Ovary (tissue), 7 donors: ENCODE measurements at regions not wholly inside any gene's neighbourhood (a gene's known extent, or its start where the extent isn't known, plus 50 kb on each side); places are given as distances from the start of the nearest gene placed in this dataset.

Source experiments
- DNase-seq, 5 donors: peaks; one replicate each; pipeline ENCODE4 v3.0.0-alpha.2; 2019 to 2020
- H3K27ac ChIP-seq, 2 donors: fragments of 200-600 bp; one replicate each; pipeline versions ENCODE4 v1.5.1 to v1.8.0; 2019 to 2022
- H3K27me3 ChIP-seq: fragments of 200-600 bp; one replicate; pipeline ENCODE4 v1.8.0; 2022
- H3K36me3 ChIP-seq: fragments of 200-600 bp; sonication (generic); one replicate; pipeline ENCODE4 v1.5.1; 2019
- H3K4me1 ChIP-seq: one replicate; pipeline ENCODE4 v1.8.1; 2013; ENCODE audit warnings: mild to moderate bottlenecking, moderate library complexity; ENCODE audit not compliant: insufficient read depth
- H3K4me3 ChIP-seq: fragments of 200-600 bp; sonication (generic); one replicate; pipeline ENCODE4 v1.5.1; 2017
- H3K9me3 ChIP-seq, 2 donors: fragments of 200-600 bp in 1 of 2; sonication (generic) in 1 of 2; one replicate each; pipeline versions ENCODE4 v1.5.1 to v1.8.1; 2013 to 2019; ENCODE audit warnings: mild to moderate bottlenecking in 1 of 2, moderate library complexity in 1 of 2
- EP300 ChIP-seq: sonication (generic); formaldehyde crosslinking; IDR thresholded peaks from one replicate; pipeline ENCODE4 v1.6.1; 2017; ENCODE audit warnings: antibody characterized with exemption
- POLR2A ChIP-seq: fragments of 450-650 bp; IDR thresholded peaks from one replicate; pipeline ENCODE4 v1.6.1; 2017; ENCODE audit warnings: antibody characterized with exemption, mild to moderate bottlenecking, moderate library complexity
- WGBS, 3 donors: extraction: QIAGEN DNeasy Blood & Tissue Kit in 1 of 3; methylation state at CpG; one replicate each; pipeline versions ENCODE4 v1.1.5 to v1.1.7; 2013 to 2017; 5-methylcytosine and 5-hydroxymethylcytosine counted together
- intact Hi-C, 4 donors: fragments of 100-400 bp; cut with DNase I; formaldehyde crosslinking; loops; one replicate each; pipeline versions ENCODE4 v1.11.0 to v1.15.1; 2022 to 2023
- TF ChIP-seq, protein P1 (sequence below), 3 donors: fragments of 450-650 bp in 2 of 3; fragments of 200-600 bp in 1 of 3; IDR thresholded peaks; one replicate each; pipeline versions ENCODE4 v1.5.1 to v1.8.0; 2016 to 2022; ENCODE audit warnings: antibody characterized with exemption in 3 of 3, mild to moderate bottlenecking in 1 of 3
- donor health status: DM: no; HTN: no; CAD: no; lungs with moderate emphysema.
- donor health status: DM: no; HTN: no; CAD: no.
- donor health status: Bipolar disorder and iron deficiency.
- donor health status: DM: no; HTN: no; CAD: no.
- donor health status: DM: yes; HTN: yes; CAD: no.

DNA sequence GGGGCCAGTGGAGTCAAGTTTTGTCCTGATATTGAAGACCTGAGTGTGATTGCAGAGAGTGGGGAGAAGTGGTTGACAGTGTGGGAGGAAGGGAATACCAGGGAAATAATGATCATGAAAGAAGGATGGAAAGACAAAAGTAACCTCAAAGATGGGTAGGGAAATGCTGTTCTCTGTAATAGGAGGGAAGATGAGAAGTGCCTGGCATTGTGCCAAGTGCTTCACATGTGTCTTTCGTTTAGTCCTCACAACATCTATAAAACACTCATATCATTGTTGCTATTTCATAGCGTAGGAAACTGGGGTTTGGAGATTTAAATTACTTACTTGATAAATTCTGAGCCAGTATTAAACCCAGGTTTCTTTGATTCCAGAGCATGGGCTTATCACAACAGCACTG lies 472.3 kb downstream of the LRRC70 start:
- TF ChIP-seq POLR2A (no peak), EP300 (no peak)
- TF ChIP-seq, protein P1, sequence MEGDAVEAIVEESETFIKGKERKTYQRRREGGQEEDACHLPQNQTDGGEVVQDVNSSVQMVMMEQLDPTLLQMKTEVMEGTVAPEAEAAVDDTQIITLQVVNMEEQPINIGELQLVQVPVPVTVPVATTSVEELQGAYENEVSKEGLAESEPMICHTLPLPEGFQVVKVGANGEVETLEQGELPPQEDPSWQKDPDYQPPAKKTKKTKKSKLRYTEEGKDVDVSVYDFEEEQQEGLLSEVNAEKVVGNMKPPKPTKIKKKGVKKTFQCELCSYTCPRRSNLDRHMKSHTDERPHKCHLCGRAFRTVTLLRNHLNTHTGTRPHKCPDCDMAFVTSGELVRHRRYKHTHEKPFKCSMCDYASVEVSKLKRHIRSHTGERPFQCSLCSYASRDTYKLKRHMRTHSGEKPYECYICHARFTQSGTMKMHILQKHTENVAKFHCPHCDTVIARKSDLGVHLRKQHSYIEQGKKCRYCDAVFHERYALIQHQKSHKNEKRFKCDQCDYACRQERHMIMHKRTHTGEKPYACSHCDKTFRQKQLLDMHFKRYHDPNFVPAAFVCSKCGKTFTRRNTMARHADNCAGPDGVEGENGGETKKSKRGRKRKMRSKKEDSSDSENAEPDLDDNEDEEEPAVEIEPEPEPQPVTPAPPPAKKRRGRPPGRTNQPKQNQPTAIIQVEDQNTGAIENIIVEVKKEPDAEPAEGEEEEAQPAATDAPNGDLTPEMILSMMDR (IDR thresholded peaks at IDR 0.05): no peak
- DNase-seq: no peak
- 40 to 53% (median 40%) methylated on average over 2 of the region's 2 CpGs for WGBS, 3 donors
- Histone ChIP-seq H3K9me3 (no peaks in the 10 kb centered on the region), H3K27ac (no peak overlapping the region), H3K4me1 (peaks cover 8% of the 10 kb centered on the region), H3K4me3 (no peak overlapping the region), H3K36me3 (no peaks in the 10 kb centered on the region), H3K27me3 (no peaks in the 10 kb centered on the region)
- intact Hi-C loops: no loop called here

- Histone ChIP-seq H3K4me1 (peaks cover 8% of the 10 kb centered on the region), H3K4me3 (no peak overlapping the region), H3K36me3 (no peaks in the 10 kb centered on the region), H3K27ac (no peak overlapping the region), H3K9me3 (no peaks in the 10 kb centered on the region), H3K27me3 (no peaks in the 10 kb centered on the region)
- DNase-seq: no peak
- TF ChIP-seq POLR2A (no peak), EP300 (no peak)
- TF ChIP-seq, protein P1 (IDR thresholded peaks at IDR 0.05): no peak
- intact Hi-C loops: no loop called here
- 90 to 98% (median 91%) methylated on average over 1 of the region's 1 CpG for WGBS, 3 donors
Measured at GRCh38 chr5:63049935-63050334, 471.3 kb downstream of the LRRC70 start.

GRCh38 chr5:63043792-63044191 lies 465.2 kb downstream of the LRRC70 start:
- Histone ChIP-seq H3K4me3 (no peak overlapping the region), H3K4me1 (no peaks in the 10 kb centered on the region), H3K27ac (no peak overlapping the region), H3K36me3 (no peaks in the 10 kb centered on the region), H3K9me3 (no peaks in the 10 kb centered on the region), H3K27me3 (no peaks in the 10 kb centered on the region)
- DNase-seq: no peak
- 36 to 55% (median 41%) methylated on average over 2 of the region's 2 CpGs for WGBS, 3 donors
- no peak for TF ChIP-seq EP300
- no peak for TF ChIP-seq POLR2A
- TF ChIP-seq, protein P1 (IDR thresholded peaks at IDR 0.05): no peak
- intact Hi-C loops: no loop called here

- H3K4me3 ChIP-seq: no peak overlapping the region
- no peaks in the 10 kb centered on the region for H3K27me3 ChIP-seq
- no peak for DNase-seq
- TF ChIP-seq POLR2A (no peak), EP300 (no peak)
- TF ChIP-seq, protein P1 (IDR thresholded peaks at IDR 0.05): no peak
- no peak overlapping the region for H3K27ac ChIP-seq
- no peaks in the 10 kb centered on the region for H3K9me3 ChIP-seq
- intact Hi-C loops: no loop called here
- no peaks in the 10 kb centered on the region for H3K4me1 ChIP-seq
- no peaks in the 10 kb centered on the region for H3K36me3 ChIP-seq
- WGBS, 3 donors: 85 to 95% (median 86%) methylated on average over 2 of the region's 2 CpGs
Measured at GRCh38 chr5:63032343-63032742, 453.7 kb downstream of the LRRC70 start.

GRCh38 chr5:63029891-63030290 lies 451.3 kb downstream of the LRRC70 start:
- H3K9me3 ChIP-seq: no peaks in the 10 kb centered on the region

More at GRCh38 chr5:63029891-63030290, 451.3 kb downstream of the LRRC70 start:
- no peaks in the 10 kb centered on the region for H3K4me1 ChIP-seq
- H3K27ac ChIP-seq: no peak overlapping the region
- TF ChIP-seq POLR2A (no peak), EP300 (no peak)
- TF ChIP-seq, protein P1 (IDR thresholded peaks at IDR 0.05): no peak
- H3K36me3 ChIP-seq: no peaks in the 10 kb centered on the region
- DNase-seq: no peak
- H3K27me3 ChIP-seq: no peaks in the 10 kb centered on the region
- 56 to 66% (median 58%) methylated on average over 3 of the region's 3 CpGs for WGBS, 3 donors
- intact Hi-C loops: no loop called here
- H3K4me3 ChIP-seq: no peak overlapping the region
